Stimulated activated CD4-positive, alpha-beta T cell treated with anti-CD3 and anti-CD28 coated beads, Interleukin-15, amount 100 ng/mL, for 48 hours (primary cell): ENCODE measurements at regions not wholly inside any gene's neighbourhood (a gene's known extent, or its start where the extent isn't known, plus 50 kb on each side); places are given as distances from the start of the nearest gene placed in this dataset.
"Not testable (repeated sequence)": the region's sequence is repeated elsewhere in the genome, so short reads cannot be mapped to it uniquely, and the experiment has no call there.

Experiments
- DNase-seq, 2 donors: peaks; one replicate each; pipeline ENCODE4 v3.0.0-alpha.2; 2020; ENCODE audit warnings: low read depth in 2 of 2

GRCh38 chr1:146282807-146283526 is 54.1 kb upstream of the NOTCH2NLA start:
- DNase-seq, result not testable (repeated sequence)

- DNase-seq, result not testable (repeated sequence)
Measured at GRCh38 chr1:146281522-146281921, 52.7 kb upstream of the NOTCH2NLA start.

GRCh38 chr1:146278758-146279157 is 49.9 kb upstream of the NOTCH2NLA start:
- not testable (repeated sequence) for DNase-seq
